K562 (cell line): ENCODE measurements at regions not wholly inside any gene's neighbourhood (a gene's known extent, or its start where the extent isn't known, plus 50 kb on each side); places are given as distances from the start of the nearest gene placed in this dataset.
"Not testable (repeated sequence)": the region's sequence is repeated elsewhere in the genome, so short reads cannot be mapped to it uniquely, and the experiment has no call there.

Source experiments
- ATAC-seq: fragments of 200-7000 bp; cut with Tn5 transposase; 3 replicates; pipeline ENCODE4 v1.9.1; 2020; ENCODE audit warnings: moderate library complexity
- BruUV-seq: library from RNA; stranded (reverse); fragments of 400-500 nt; replicated peaks from 2 replicates; lab custom pipeline; 2021; lab: Mats Ljungman, UMichigan
- CTCF ChIA-PET: fragments of 300-600 bp; formaldehyde crosslinking; extraction: SDS; loops from one replicate; lab custom pipeline; 2021; ENCODE audit warnings: low intra/inter-chr PET ratio; lab: Yijun Ruan, JAX
- POLR2A ChIA-PET: fragments of 300-600, 350-650 bp; sonication (Branson Sonifier 250); formaldehyde crosslinking; extraction: SDS; loops from one replicate; lab custom pipeline; 2021; ENCODE audit warnings: antibody characterized with exemption, inconsistent platforms; lab: Yijun Ruan, JAX
- DNase-seq, 4 experiments: peaks; one replicate each; pipeline versions ENCODE4 v3.0.0 to v3.0.0-alpha.2; 2011 to 2018; ENCODE audit warnings: low spot score in 3 of 4, mixed read lengths in 3 of 4; ENCODE audit errors: extremely low read depth in 1 of 4
- FAIRE-seq: peaks from 2 replicates; lab custom pipeline; 2011; peaks lifted over from hg19 to GRCh38; lab: Jason Lieb, UNC
- H2AFZ ChIP-seq: 2 replicates; pipeline ENCODE4 v1.6.0; 2011; ENCODE audit warnings: low read depth, low read length, control low read depth, inconsistent platforms
- H3K27ac ChIP-seq: fragments of 200-600 bp; 3 replicates; pipeline ENCODE4 v1.8.0; 2011; ENCODE audit warnings: low read depth, mild to moderate bottlenecking, control low read depth, inconsistent platforms, low read length, moderate library complexity, mixed read lengths; ENCODE audit errors: extremely low read depth
- H3K27me3 ChIP-seq, 2 experiments: fragments of 300-600 bp in 1 of 2; 2 replicates in 1 of 2; 3 replicates in 1 of 2; pipeline versions ENCODE4 v1.6.0 to v1.8.0; 2011; ENCODE audit warnings: inconsistent platforms in 2 of 2, low read length in 2 of 2, mild to moderate bottlenecking in 1 of 2, mixed read lengths in 1 of 2, moderate library complexity in 1 of 2; ENCODE audit not compliant: control insufficient read depth in 2 of 2, insufficient read depth in 2 of 2
- H3K36me3 ChIP-seq: fragments of 300-600 bp; 3 replicates; pipeline ENCODE4 v1.8.0; 2011; ENCODE audit warnings: mild to moderate bottlenecking, low read length, inconsistent platforms; ENCODE audit not compliant: control insufficient read depth, insufficient read depth
- H3K4me1 ChIP-seq, 2 experiments: fragments of 200-600 bp in 1 of 2; replicated peaks in 1 of 2; 2 replicates in 1 of 2; 3 replicates in 1 of 2; pipeline versions ENCODE4 v1.5.1 to v1.8.0; 2011; ENCODE audit warnings: inconsistent platforms in 2 of 2, low read length in 2 of 2, mild to moderate bottlenecking in 1 of 2, mixed read lengths in 1 of 2, moderate library complexity in 1 of 2; ENCODE audit not compliant: control insufficient read depth in 2 of 2, insufficient read depth in 2 of 2
- H3K4me2 ChIP-seq: 2 replicates; pipeline ENCODE4 v1.6.1; 2011; ENCODE audit warnings: low read length, control low read depth, inconsistent platforms, mixed read lengths; ENCODE audit not compliant: insufficient read depth
- H3K4me3 ChIP-seq: fragments of 200-600 bp; sonication (generic), shearing (Covaris generic); 2 replicates; pipeline ENCODE4 v1.5.1; 2016; ENCODE audit warnings: control low read depth, inconsistent platforms
- H3K79me2 ChIP-seq: fragments of 200-600 bp; 3 replicates; pipeline ENCODE4 v1.8.0; 2011; ENCODE audit warnings: low read length, inconsistent platforms; ENCODE audit not compliant: control insufficient read depth, insufficient read depth
- H3K9ac ChIP-seq, 2 experiments: 2 replicates each; pipeline versions ENCODE4 v1.6.0 to v1.6.1; 2011; ENCODE audit warnings: low read depth in 2 of 2, low read length in 2 of 2, control low read depth in 1 of 2, inconsistent platforms in 1 of 2, mild to moderate bottlenecking in 1 of 2, mixed read lengths in 1 of 2; ENCODE audit not compliant: insufficient read depth in 1 of 2
- H3K9me1 ChIP-seq: one replicate; pipeline ENCODE4 v1.6.0; 2011; ENCODE audit warnings: inconsistent platforms, mild to moderate bottlenecking, low read length, moderate library complexity; ENCODE audit not compliant: control insufficient read depth, insufficient read depth
- H3K9me3 ChIP-seq: replicated peaks from 2 replicates; pipeline ENCODE4 v1.5.1; 2011; ENCODE audit warnings: low read depth, low read length, inconsistent platforms; ENCODE audit not compliant: control insufficient read depth, insufficient read depth
- H4K20me1 ChIP-seq: replicated peaks from 2 replicates; pipeline ENCODE4 v1.6.1; 2011; ENCODE audit warnings: low read length, inconsistent platforms, mixed read lengths; ENCODE audit not compliant: control insufficient read depth, insufficient read depth
- WGBS: fragments of 100-300 bp; shearing (Covaris generic); methylation state at CpG from one replicate; pipeline ENCODE4 v1.1.6; 2016; ENCODE audit warnings: low coverage, mixed read lengths; ENCODE audit not compliant: insufficient coverage; ENCODE audit errors: missing lambda C conversion rate; 5-methylcytosine and 5-hydroxymethylcytosine counted together
- in situ Hi-C: fragments of 300-500 bp; cut with MboI; formaldehyde crosslinking; loops from 4 replicates; pipeline ENCODE4 v1.15.0; 2018; ENCODE audit warnings: inconsistent platforms, mixed read lengths
- intact Hi-C: fragments of 100-400 bp; cut with micrococcal nuclease; formaldehyde crosslinking; loops from 2 replicates; pipeline ENCODE4 v1.14.2; 2022
- TF ChIP-seq, protein P1 (sequence below), 2 experiments: fragments of 450-650 bp; IDR thresholded peaks; 2 replicates each; pipeline ENCODE4 v1.6.1; 2018; ENCODE audit warnings: mild to moderate bottlenecking in 2 of 2, low read depth in 1 of 2; ENCODE audit not compliant: partially characterized antibody in 2 of 2

DNA sequence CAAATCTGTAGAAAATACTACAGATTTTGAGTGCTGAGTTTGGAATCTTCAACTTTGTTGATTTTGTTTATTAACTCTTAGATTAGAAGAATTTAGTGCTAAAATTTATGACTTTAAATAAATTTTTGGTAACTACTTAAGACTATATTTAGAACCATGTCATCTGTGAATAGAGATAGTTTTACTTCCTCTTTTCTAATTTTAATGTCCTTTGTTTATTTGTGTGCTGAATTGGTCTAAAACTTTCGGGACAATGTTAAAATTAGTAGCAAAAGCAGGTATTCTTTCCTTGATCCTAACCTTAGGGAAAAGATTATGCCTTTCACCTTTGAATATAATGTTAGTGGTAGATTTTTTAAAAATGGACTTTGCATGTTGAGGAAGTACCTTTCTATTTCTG is 119.7 kb upstream of the CXorf51A start:
- intact Hi-C loops (no loop called here), in situ Hi-C loops (no loop called here)

DNA sequence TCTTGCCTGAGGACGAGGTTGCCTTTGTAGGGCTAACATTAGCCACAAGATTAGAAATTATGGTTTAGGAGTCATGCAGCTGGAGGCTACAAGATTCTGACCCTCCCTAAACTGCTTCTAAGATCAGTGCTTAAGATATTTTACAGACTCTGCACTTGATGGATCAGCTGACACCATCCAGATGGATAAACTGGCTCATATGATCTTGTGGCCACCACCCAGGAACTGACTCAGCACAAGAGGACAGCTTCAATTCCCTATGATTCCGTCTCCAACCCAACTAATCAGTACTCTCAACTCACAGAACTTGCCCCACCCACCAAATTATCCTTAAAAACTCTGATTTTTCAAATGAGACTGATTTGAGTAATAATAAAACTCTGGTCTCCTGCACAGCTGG is 118.5 kb upstream of the CXorf51A start:
- H3K27ac ChIP-seq, H3K9ac ChIP-seq, FAIRE-seq, H3K9me1 ChIP-seq, in situ Hi-C loops, H2AFZ ChIP-seq, H3K4me3 ChIP-seq, POLR2A ChIA-PET, H3K4me2 ChIP-seq, DNase-seq, H3K36me3 ChIP-seq, intact Hi-C loops, H3K4me1 ChIP-seq, BruUV-seq, ATAC-seq, H3K9me3 ChIP-seq, CTCF ChIA-PET, H4K20me1 ChIP-seq, H3K27me3 ChIP-seq, H3K79me2 ChIP-seq: not testable (repeated sequence)
- WGBS: 0% methylated on average over 2 of the region's 2 CpGs

More for the DNA sequence above, 119.7 kb upstream of the CXorf51A start:
- 0% methylated on average over 1 of the region's 1 CpG for WGBS
- Histone ChIP-seq H3K27me3 (no peaks in the 10 kb centered on the region), H3K9me1 (no peaks in the 10 kb centered on the region), H4K20me1 (no peaks in the 10 kb centered on the region), H3K4me2 (no peak overlapping the region), H2AFZ (no peak overlapping the region), H3K9ac (no peak overlapping the region), H3K36me3 (no peaks in the 10 kb centered on the region), H3K4me1 (no peaks in the 10 kb centered on the region), H3K79me2 (no peaks in the 10 kb centered on the region), H3K9me3 (no peaks in the 10 kb centered on the region), H3K27ac (no peak overlapping the region), H3K4me3 (no peak overlapping the region)
- POLR2A ChIA-PET: no interaction called here
- no peak for DNase-seq
- TF ChIP-seq, protein P1, sequence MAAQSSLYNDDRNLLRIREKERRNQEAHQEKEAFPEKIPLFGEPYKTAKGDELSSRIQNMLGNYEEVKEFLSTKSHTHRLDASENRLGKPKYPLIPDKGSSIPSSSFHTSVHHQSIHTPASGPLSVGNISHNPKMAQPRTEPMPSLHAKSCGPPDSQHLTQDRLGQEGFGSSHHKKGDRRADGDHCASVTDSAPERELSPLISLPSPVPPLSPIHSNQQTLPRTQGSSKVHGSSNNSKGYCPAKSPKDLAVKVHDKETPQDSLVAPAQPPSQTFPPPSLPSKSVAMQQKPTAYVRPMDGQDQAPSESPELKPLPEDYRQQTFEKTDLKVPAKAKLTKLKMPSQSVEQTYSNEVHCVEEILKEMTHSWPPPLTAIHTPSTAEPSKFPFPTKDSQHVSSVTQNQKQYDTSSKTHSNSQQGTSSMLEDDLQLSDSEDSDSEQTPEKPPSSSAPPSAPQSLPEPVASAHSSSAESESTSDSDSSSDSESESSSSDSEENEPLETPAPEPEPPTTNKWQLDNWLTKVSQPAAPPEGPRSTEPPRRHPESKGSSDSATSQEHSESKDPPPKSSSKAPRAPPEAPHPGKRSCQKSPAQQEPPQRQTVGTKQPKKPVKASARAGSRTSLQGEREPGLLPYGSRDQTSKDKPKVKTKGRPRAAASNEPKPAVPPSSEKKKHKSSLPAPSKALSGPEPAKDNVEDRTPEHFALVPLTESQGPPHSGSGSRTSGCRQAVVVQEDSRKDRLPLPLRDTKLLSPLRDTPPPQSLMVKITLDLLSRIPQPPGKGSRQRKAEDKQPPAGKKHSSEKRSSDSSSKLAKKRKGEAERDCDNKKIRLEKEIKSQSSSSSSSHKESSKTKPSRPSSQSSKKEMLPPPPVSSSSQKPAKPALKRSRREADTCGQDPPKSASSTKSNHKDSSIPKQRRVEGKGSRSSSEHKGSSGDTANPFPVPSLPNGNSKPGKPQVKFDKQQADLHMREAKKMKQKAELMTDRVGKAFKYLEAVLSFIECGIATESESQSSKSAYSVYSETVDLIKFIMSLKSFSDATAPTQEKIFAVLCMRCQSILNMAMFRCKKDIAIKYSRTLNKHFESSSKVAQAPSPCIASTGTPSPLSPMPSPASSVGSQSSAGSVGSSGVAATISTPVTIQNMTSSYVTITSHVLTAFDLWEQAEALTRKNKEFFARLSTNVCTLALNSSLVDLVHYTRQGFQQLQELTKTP (IDR thresholded peaks at IDR 0.05; ENCODE audit: low read depth in 1 of 2, partially characterized antibody in 2 of 2): no peak
- FAIRE-seq: no peak
- BruUV-seq: no TSS peak
- ATAC-seq: no peak
- CTCF ChIA-PET: no interaction called here
